ENCODE measurements at regions not wholly inside any gene's neighbourhood (a gene's known extent, or its start where the extent isn't known, plus 50 kb on each side); places are given as distances from the start of the nearest gene placed in this dataset.

DNA sequence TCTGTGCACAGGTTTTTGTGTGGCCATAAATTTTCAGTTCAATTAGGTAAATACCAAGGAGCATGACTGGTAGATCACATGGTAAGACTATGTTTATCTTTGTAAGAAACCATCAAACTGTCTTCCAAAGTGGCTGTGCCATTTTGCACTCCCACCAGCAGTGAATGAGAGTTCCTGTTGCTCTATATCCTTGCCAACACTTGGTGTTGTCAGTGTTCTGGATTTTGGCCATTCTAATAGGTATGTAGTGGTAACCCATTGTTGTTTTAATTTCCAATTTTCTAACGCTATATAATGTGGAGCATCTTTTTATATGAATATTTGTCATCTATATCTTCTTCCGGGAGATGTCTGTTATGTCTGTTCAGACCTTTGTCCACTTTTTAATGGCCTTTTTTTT is 51.7 kb upstream of the MED4 start:
- Histone ChIP-seq H3K9me3 (no peaks in the 10 kb centered on the region), H3K4me3 (ENCODE audit: low read depth in 2 of 2, low read length in 1 of 2) (no peak overlapping the region), H3K4me1 (ENCODE audit: control insufficient read depth in 1 of 2, insufficient read depth in 2 of 2, low read depth in 1 of 2, low read length in 1 of 2) (no peaks in the 10 kb centered on the region), H3K36me3 (replicated peaks in 1 of 2; ENCODE audit: control insufficient read depth in 1 of 2, insufficient read depth in 2 of 2, low read length in 1 of 2) (no peaks in the 10 kb centered on the region), H3K27me3 (ENCODE audit: insufficient read depth) (no peaks in the 10 kb centered on the region), H4K20me1 (ENCODE audit: insufficient read depth) (no peaks in the 10 kb centered on the region), H2AFZ (ENCODE audit: low read depth) (no peak overlapping the region), H3K9me2 (no peaks in the 10 kb centered on the region), H3F3A (replicated peaks; ENCODE audit: insufficient read depth) (no peaks in the 10 kb centered on the region), H3K4me2 (no peak overlapping the region), H3K9ac (no peak overlapping the region), H3K27ac (ENCODE audit: low read depth in 2 of 2, low read length in 1 of 2) (no peak overlapping the region), H3K79me2 (ENCODE audit: insufficient read depth) (no peaks in the 10 kb centered on the region)
- TF ChIP-seq FOXJ3 (CRISPR knock-in tag; IDR thresholded peaks at IDR 0.05) (no peak), MAX (IDR thresholded peaks at IDR 0.05; ENCODE audit: low read depth) (no peak), TAF1 (IDR thresholded peaks at IDR 0.05; ENCODE audit: borderline replicate concordance, low read depth, low read length) (no peak), POLR2AphosphoS5 (IDR thresholded peaks at IDR 0.05; ENCODE audit: low read depth, low read length) (no peak), NRF1 (IDR thresholded peaks at IDR 0.05; ENCODE audit: low read depth, low read length) (no peak), CHD2 (IDR thresholded peaks at IDR 0.05; ENCODE audit: low read length, partially characterized antibody) (no peak)
- TF ChIP-seq, protein P1, sequence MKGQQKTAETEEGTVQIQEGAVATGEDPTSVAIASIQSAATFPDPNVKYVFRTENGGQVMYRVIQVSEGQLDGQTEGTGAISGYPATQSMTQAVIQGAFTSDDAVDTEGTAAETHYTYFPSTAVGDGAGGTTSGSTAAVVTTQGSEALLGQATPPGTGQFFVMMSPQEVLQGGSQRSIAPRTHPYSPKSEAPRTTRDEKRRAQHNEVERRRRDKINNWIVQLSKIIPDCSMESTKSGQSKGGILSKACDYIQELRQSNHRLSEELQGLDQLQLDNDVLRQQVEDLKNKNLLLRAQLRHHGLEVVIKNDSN (IDR thresholded peaks at IDR 0.05; ENCODE audit: borderline replicate concordance, low read depth) = no peak
- ChIA-PET POLR2A (no interaction called here), CTCF (interaction anchor here (1.4 kb wide), 1 partner anchor 20 kb away, joined by 3 read pairs; no protein-coding TSS in a partner anchor)
- 77% methylated on average over 2 of the region's 2 CpGs for WGBS (ENCODE audit: low lambda C conversion rate)
- DNase-seq = no peak

DNA sequence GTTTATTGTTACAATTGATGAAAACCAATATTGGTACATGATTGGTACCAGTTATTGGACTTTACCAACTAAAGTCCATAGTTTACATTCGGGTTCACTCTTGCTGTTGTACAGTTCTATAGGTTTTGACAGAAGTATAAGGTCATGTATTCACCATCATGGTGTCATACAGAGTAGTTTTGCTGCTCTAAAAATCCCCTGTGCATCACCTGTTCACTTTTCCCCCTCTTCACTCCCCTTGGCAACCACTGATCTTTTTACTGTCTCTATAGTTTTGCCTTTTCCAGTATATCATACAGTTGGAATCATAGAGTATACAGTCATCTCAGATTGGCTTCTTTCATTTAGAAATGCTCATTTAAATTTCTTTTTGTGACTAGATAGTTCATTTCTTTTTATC is 51.2 kb upstream of the MED4 start:
- Histone ChIP-seq H3K79me2 (ENCODE audit: insufficient read depth) (no peaks in the 10 kb centered on the region), H3K4me2 (no peak overlapping the region), H3K4me1 (ENCODE audit: control insufficient read depth in 1 of 2, insufficient read depth in 2 of 2, low read depth in 1 of 2, low read length in 1 of 2) (no peaks in the 10 kb centered on the region), H3K4me3 (ENCODE audit: low read depth in 2 of 2, low read length in 1 of 2) (no peak overlapping the region), H3F3A (replicated peaks; ENCODE audit: insufficient read depth) (no peaks in the 10 kb centered on the region), H3K27me3 (ENCODE audit: insufficient read depth) (no peaks in the 10 kb centered on the region), H4K20me1 (ENCODE audit: insufficient read depth) (no peaks in the 10 kb centered on the region), H2AFZ (ENCODE audit: low read depth) (no peak overlapping the region), H3K9me2 (no peaks in the 10 kb centered on the region), H3K36me3 (replicated peaks in 1 of 2; ENCODE audit: control insufficient read depth in 1 of 2, insufficient read depth in 2 of 2, low read length in 1 of 2) (no peaks in the 10 kb centered on the region), H3K9ac (no peak overlapping the region), H3K27ac (ENCODE audit: low read depth in 2 of 2, low read length in 1 of 2) (no peak overlapping the region), H3K9me3 (no peaks in the 10 kb centered on the region)
- ChIA-PET POLR2A (no interaction called here), CTCF (no interaction called here)
- WGBS (ENCODE audit: low lambda C conversion rate) = 37% methylated on average over 1 of the region's 1 CpG
- no peak for DNase-seq
- TF ChIP-seq GABPA (IDR thresholded peaks at IDR 0.05; ENCODE audit: low read depth) (no peak), RXRA (IDR thresholded peaks at IDR 0.05; ENCODE audit: borderline replicate concordance, low read depth) (no peak), EZH2phosphoT487 (IDR thresholded peaks at IDR 0.05; ENCODE audit: borderline replicate concordance, low read depth) (no peak), USF2 (IDR thresholded peaks at IDR 0.05; ENCODE audit: borderline replicate concordance, low read depth, low read length) (no peak), SMC3 (IDR thresholded peaks at IDR 0.05; ENCODE audit: low read depth, low read length) (no peak), ELF1 (IDR thresholded peaks at IDR 0.05) (no peak), TAF1 (IDR thresholded peaks at IDR 0.05; ENCODE audit: borderline replicate concordance, low read depth, low read length) (no peak), RCOR1 (IDR thresholded peaks at IDR 0.05; ENCODE audit: low read length) (no peak), GATA2 (CRISPR knock-in tag; IDR thresholded peaks at IDR 0.05) (no peak), IRF3 (IDR thresholded peaks at IDR 0.05; ENCODE audit: low read depth, low read length) (no peak), NRF1 (IDR thresholded peaks at IDR 0.05; ENCODE audit: low read depth, low read length) (no peak), SIN3A (IDR thresholded peaks at IDR 0.05; ENCODE audit: borderline replicate concordance, low read depth, low read length) (no peak), NFIC (IDR thresholded peaks at IDR 0.05; ENCODE audit: borderline replicate concordance) (no peak)
- TF ChIP-seq, protein P2, sequence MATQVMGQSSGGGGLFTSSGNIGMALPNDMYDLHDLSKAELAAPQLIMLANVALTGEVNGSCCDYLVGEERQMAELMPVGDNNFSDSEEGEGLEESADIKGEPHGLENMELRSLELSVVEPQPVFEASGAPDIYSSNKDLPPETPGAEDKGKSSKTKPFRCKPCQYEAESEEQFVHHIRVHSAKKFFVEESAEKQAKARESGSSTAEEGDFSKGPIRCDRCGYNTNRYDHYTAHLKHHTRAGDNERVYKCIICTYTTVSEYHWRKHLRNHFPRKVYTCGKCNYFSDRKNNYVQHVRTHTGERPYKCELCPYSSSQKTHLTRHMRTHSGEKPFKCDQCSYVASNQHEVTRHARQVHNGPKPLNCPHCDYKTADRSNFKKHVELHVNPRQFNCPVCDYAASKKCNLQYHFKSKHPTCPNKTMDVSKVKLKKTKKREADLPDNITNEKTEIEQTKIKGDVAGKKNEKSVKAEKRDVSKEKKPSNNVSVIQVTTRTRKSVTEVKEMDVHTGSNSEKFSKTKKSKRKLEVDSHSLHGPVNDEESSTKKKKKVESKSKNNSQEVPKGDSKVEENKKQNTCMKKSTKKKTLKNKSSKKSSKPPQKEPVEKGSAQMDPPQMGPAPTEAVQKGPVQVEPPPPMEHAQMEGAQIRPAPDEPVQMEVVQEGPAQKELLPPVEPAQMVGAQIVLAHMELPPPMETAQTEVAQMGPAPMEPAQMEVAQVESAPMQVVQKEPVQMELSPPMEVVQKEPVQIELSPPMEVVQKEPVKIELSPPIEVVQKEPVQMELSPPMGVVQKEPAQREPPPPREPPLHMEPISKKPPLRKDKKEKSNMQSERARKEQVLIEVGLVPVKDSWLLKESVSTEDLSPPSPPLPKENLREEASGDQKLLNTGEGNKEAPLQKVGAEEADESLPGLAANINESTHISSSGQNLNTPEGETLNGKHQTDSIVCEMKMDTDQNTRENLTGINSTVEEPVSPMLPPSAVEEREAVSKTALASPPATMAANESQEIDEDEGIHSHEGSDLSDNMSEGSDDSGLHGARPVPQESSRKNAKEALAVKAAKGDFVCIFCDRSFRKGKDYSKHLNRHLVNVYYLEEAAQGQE (IDR thresholded peaks at IDR 0.05; ENCODE audit: low read depth, low read length) = no peak
- TF ChIP-seq, protein P3, sequence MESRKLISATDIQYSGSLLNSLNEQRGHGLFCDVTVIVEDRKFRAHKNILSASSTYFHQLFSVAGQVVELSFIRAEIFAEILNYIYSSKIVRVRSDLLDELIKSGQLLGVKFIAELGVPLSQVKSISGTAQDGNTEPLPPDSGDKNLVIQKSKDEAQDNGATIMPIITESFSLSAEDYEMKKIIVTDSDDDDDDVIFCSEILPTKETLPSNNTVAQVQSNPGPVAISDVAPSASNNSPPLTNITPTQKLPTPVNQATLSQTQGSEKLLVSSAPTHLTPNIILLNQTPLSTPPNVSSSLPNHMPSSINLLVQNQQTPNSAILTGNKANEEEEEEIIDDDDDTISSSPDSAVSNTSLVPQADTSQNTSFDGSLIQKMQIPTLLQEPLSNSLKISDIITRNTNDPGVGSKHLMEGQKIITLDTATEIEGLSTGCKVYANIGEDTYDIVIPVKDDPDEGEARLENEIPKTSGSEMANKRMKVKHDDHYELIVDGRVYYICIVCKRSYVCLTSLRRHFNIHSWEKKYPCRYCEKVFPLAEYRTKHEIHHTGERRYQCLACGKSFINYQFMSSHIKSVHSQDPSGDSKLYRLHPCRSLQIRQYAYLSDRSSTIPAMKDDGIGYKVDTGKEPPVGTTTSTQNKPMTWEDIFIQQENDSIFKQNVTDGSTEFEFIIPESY (IDR thresholded peaks at IDR 0.05; ENCODE audit: borderline replicate concordance, low read depth) = no peak
